GM03348 (cell line): ENCODE measurements at regions not wholly inside any gene's neighbourhood (a gene's known extent, or its start where the extent isn't known, plus 50 kb on each side); places are given as distances from the start of the nearest gene placed in this dataset.
A peak's percentile ranks its signal among the peaks of the same experiment; 100 is the strongest.

Source experiments
- DNase-seq: peaks from one replicate; pipeline ENCODE4 v3.0.0; 2012; ENCODE audit warnings: low spot score

- DNase-seq = no peak
Observed at GRCh38 chr4:125365731-125366130, 51.0 kb downstream of the FAT4 start.

GRCh38 chr4:125368146-125368545, 53.4 kb downstream of the FAT4 start:
- DNase-seq = no peak

DNA sequence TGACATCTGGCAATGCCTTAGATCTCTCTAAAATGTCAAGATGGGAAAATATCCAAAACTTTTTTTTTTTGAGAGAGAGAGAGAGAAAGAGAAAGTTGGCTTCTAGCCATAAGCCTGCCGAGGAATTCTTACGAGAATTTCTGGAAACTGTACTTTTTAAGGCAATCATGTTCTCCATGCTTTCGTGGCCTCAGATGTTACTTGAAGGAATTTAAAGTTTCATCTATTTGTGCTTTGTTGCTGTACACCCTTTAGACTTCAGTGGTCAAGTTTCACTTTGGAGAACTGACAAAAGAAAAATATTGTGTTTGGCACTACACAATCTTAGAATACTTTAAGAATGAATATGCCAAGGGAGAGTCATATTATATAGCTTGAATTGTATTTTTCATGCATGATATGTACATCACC, 53.9 kb downstream of the FAT4 start:
- DNase-seq = peak; percentile 35

DNA sequence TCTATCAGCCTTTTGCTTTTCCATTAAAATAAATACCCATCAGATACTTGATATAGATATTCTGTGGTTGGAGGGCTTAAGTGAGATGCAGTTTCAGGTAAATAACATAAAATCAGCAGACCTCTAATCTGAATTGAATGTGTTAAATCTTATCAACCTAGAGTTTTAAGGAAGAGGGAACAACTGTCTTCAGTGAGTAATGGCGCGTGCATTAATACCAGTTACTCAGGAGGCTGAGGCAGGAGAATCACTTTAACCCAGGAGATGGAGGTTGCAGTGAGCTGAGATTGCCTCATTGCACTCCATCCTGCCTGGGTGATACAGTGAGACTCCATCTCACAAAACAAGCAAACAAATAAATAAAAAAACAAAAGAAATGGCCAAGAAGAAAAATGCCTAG, 54.3 kb downstream of the FAT4 start:
- DNase-seq = no peak

GRCh38 chr4:125370478-125370877, 55.7 kb downstream of the FAT4 start:
- DNase-seq = no peak

DNA sequence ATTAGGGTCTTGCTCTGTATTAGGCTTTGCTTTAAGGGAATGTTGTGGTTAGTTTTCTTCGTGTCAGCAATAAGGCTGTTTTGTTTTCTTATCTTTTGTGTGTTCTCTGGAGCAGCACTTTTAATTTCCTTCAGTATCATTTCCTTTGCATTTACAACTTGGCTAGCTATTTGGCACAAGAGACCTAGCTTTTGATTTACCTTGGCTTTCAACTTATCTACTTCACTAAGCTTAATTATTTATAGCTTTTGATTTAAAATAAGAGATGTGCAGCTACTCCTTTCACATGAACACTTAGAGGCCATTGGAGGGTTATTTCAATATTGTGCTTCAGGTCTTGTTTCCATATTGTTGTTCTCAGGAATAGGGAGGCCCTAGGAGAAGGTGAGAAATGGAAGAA, 68.2 kb downstream of the FAT4 start:
- DNase-seq = no peak

GRCh38 chr4:125387770-125388169, 73.0 kb downstream of the FAT4 start:
- peak; percentile 36 for DNase-seq

- peak; percentile 19 for DNase-seq
Observed at GRCh38 chr4:125388613-125389012, 73.9 kb downstream of the FAT4 start.

- peak; percentile 68 for DNase-seq
Observed at GRCh38 chr4:125389713-125390112, 75.0 kb downstream of the FAT4 start.

- peak; percentile 49 for DNase-seq
Observed at GRCh38 chr4:125390126-125390525, 75.4 kb downstream of the FAT4 start.

DNA sequence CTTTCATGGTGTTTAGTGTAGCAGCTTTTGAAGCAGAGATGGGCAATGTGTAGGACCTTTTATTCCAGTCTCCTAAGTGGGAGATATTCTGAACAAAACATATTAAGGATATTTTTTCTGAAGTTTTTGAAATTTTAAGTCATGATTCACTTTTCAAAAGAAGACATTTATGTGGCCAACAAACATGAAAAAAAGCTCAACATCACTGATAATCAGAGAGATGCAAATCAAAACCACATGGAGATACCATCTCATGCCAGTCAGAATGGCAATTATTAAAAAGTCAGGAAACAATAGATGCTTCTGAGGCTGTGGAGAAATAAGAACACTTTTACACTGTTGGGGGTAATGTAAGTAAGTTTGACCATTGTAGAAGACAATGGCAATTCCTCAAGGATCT, 76.0 kb downstream of the FAT4 start:
- DNase-seq = no peak

DNA sequence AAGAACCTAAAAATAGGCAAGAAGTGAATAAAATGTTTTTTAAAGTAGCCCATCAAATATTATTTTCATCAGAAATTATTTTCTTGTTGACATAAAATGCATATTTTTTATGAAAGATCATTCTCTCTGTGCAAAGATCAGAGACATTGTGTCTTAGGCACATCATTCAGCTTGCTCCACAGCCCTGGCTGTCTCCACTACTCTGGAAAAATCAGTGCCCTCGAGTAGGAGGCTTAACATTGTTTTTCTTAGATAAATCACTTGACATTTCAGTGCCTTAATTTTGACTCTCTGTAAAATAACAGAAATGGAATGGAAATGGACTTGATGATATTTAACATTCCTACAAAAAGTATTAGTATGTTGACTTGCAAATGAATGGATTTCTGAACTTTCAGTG, 77.9 kb downstream of the FAT4 start:
- DNase-seq = no peak

- DNase-seq = no peak
Observed at GRCh38 chr4:125393825-125394224, 79.1 kb downstream of the FAT4 start.

DNA sequence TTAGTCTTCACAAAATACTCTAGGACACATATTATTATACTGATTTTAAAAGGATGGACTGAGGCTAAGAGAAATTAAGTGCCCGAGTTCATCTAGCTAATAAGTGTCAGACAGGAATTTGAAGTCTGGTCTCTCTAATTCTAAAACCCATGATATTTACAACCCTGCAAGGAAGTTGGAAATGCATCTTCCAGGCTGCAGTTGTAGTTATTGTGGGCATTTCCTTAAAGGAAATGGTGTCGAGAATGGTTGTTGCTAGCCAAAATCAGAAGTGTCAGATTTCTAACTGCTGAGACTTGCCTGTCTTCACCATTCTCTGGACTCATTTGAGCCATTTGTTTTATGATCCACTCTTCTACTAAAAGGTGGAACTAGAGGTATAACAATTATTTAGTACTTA, 82.5 kb downstream of the FAT4 start:
- DNase-seq = no peak

DNA sequence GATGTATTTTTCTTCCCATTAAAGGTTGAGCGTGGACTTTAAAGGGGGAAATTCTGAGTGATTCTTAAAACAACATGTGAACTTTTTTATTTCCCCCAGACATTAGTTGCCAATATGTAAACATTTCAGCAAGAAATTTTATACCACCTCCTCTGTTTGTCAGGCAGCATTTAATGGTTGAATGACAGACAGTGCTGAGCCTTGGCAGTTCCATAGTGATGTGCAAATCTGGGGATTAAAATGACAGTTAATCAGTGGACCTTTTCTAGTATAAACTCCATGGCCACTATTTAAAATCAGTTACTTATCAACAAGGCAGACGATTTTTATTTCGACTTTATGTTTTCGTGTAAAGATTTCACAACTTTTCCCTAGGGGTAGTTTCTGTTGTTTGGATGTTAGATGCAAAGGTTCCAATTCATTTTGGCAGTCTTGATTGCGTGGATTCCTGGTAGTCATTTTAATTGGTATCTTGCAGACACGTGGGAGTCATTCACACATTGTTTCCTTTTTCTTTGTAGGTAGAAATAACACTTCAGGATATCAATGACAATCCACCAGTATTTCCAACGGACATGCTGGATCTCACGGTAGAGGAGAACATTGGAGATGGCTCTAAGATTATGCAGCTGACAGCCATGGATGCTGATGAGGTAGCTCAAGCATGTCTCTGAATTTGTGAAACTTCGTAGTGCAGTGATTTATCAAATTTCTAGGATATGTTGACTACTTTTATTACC, 83.7 kb downstream of the FAT4 start:
- no peak for DNase-seq

DNA sequence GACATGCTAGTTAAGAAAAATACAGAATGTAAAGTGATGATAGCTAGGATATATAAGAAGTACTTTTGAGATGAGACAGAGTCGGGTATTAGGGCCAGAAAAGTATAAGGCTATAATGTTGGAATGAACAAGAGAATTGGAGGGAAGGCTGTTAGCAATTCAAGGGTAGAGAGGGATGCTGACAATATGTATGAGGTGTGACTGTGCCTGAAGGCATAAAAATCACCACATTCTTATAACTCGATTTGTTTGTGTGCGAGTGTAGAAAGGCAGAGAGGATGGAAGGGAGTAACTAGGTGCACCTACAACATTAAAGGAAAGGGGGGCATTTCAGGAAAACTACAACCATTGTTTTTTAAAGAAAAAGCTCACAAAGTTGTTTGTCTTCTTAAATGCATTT, 86.0 kb downstream of the FAT4 start:
- no peak for DNase-seq

DNA sequence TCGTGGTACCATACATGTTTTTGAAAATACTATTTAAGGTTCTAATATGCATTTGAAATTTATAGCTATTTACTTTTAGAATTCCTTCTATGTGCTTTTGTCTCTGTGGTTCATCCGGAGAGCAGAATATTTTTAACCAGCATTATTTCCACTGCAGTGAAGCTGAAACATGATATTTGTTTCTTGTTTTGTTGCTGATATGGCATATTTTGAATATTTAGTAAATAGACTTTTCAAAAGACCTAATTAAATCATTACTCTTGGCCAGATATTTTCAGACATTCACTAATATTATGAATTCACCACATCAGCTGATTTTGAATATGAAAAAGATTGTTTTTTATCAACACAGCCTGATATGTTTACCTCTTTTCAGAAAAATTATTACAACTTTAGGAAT, 87.0 kb downstream of the FAT4 start:
- DNase-seq = no peak

DNA sequence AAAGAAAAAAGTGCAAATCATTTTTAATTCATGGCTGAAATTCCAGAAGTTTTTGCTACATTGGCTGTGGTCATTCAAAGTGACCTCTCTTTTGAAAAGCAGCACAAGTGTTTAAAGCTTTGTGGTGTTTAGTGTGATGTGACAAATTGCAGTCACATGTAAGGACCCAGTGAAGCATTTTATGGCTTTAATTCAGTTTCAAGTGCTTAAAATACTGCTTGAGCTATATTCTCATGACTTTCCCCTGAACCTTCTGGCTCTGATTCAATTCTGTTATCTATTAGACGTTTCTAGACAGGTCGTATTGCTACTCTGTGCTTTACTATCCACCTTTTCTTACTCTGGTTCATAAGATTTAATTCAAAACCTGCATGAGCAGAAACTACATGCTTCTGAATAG, 105.8 kb downstream of the FAT4 start:
- DNase-seq = no peak

- no peak for DNase-seq
Observed at GRCh38 chr4:125421547-125421946, 106.8 kb downstream of the FAT4 start.

GRCh38 chr4:125423124-125423523, 108.4 kb downstream of the FAT4 start:
- DNase-seq = no peak

GRCh38 chr4:125428832-125429231, 114.1 kb downstream of the FAT4 start:
- DNase-seq = no peak

DNA sequence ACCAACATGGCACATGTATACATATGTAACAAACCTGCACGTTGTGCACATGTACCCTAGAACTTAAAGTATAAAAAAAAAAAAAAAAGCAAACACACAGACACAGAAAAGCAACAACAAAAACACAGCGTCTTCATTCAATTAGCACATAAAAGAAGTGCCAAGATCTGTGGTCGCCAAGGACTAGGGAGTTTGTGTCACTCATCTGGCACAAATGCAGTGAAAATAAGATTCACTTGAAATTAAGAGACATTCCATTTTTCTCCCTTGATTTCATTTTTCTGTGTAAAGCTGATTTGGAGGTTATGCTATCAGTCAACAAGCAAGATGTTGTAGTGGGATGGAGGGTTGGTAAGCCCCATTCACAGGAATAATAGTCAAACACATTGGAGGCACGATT, 115.3 kb downstream of the FAT4 start:
- DNase-seq = no peak

DNA sequence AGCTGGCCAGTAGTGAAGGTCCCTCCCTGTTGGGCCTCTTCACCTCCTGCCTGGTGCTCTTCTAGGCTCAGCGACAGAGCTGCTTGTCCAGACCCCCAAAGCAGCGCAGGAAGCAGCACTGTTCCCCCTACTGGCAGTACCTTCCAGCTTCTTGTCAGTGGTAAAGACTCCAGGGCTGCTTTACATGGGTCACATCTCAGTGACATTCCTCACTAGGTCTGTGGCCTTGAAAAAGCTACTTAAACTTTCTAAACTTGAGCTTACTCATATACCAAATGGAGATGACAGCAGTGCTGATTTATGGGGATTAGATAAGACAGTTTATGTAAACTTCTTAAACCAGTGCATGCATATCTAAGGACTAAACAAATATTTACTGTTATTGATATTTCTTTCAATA, 117.3 kb downstream of the FAT4 start:
- no peak for DNase-seq

DNA sequence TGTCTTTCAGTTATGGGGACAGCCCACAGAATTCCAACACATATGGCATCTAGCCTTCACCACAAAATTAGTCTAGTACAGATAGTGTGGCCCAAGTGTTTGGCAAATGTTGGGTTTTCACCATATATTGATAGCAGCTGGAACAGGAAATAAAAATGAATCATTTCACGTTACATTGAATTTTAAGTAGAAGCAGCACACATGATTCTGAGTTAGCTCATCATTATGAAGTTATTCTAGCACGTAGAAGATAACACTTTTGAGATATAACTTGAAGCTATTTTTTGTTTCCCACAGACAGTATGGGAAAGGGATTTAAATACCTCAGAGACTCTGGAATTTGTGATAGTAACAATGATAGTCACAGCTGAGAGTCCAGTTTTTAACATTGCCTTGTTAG, 118.7 kb downstream of the FAT4 start:
- DNase-seq = peak; percentile 56

DNA sequence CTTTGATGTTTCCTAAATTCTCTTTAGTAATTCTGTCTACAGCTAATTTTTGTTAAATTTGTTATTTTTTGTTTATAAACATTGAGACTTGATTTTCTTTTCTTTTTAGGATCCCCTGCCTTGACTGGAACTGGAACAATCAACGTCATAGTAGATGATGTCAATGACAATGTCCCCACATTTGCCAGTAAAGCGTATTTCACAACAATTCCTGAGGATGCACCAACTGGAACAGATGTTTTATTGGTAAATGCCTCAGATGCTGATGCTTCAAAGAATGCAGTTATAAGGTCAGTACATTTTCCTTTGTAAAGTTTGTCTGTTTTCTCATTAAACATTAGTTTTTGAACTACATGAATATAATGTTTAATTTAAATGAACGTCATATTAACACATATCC, 119.4 kb downstream of the FAT4 start:
- DNase-seq = peak; percentile 54
